Hepatocyte (in vitro differentiated cells): ENCODE measurements at regions not wholly inside any gene's neighbourhood (a gene's known extent, or its start where the extent isn't known, plus 50 kb on each side); places are given as distances from the start of the nearest gene placed in this dataset.
A peak's percentile ranks its signal among the peaks of the same experiment; 100 is the strongest.

Source experiments
- DNase-seq: peaks from one replicate; pipeline ENCODE4 v3.0.0-alpha.2; 2016; ENCODE audit warnings: low spot score
- H2AFZ ChIP-seq: fragments of 200-600 bp; sonication (generic); 2 replicates; pipeline ENCODE4 v1.6.0; 2016; ENCODE audit warnings: antibody characterized with exemption, mild to moderate bottlenecking
- H3K27ac ChIP-seq: fragments of 200-600 bp; sonication (generic); 2 replicates; pipeline ENCODE4 v1.5.1; 2016; ENCODE audit warnings: mild to moderate bottlenecking
- H3K27me3 ChIP-seq: fragments of 200-600 bp; sonication (generic); 2 replicates; pipeline ENCODE4 v1.6.1; 2016
- H3K36me3 ChIP-seq: fragments of 200-600 bp; sonication (generic); replicated peaks from 2 replicates; pipeline ENCODE4 v1.5.1; 2016; ENCODE audit warnings: low read depth; ENCODE audit not compliant: insufficient read depth
- H3K4me1 ChIP-seq: fragments of 200-600 bp; sonication (generic); 2 replicates; pipeline ENCODE4 v1.5.1; 2016; ENCODE audit warnings: mild to moderate bottlenecking, moderate library complexity; ENCODE audit not compliant: insufficient read depth
- H3K4me2 ChIP-seq: fragments of 200-600 bp; sonication (generic); 2 replicates; pipeline ENCODE4 v1.6.0; 2016
- H3K4me3 ChIP-seq: fragments of 200-600 bp; sonication (generic); 2 replicates; pipeline ENCODE4 v1.5.1; 2016; ENCODE audit warnings: mild to moderate bottlenecking
- H3K79me2 ChIP-seq: fragments of 200-600 bp; sonication (generic); 2 replicates; pipeline ENCODE4 v1.6.0; 2017; ENCODE audit warnings: mild to moderate bottlenecking
- H3K9me2 ChIP-seq: fragments of 200-600 bp; sonication (generic); replicated peaks from 2 replicates; pipeline ENCODE4 v1.6.0; 2017; ENCODE audit warnings: mild to moderate bottlenecking; ENCODE audit not compliant: insufficient read depth
- H3K9me3 ChIP-seq: fragments of 200-600 bp; sonication (generic); 2 replicates; pipeline ENCODE4 v1.5.1; 2016; ENCODE audit warnings: low read depth, mild to moderate bottlenecking
- H4K20me1 ChIP-seq: fragments of 200-600 bp; sonication (generic); 2 replicates; pipeline ENCODE4 v1.6.0; 2016; ENCODE audit warnings: mild to moderate bottlenecking; ENCODE audit not compliant: insufficient read depth, poor library complexity, severe bottlenecking
- CTCF ChIP-seq: fragments of 200-600 bp; sonication (generic); IDR thresholded peaks from 2 replicates; pipeline ENCODE4 v1.5.1; 2016; ENCODE audit warnings: antibody characterized with exemption, mild to moderate bottlenecking; ENCODE audit not compliant: poor library complexity
- EZH2 ChIP-seq: fragments of 200-600 bp; sonication (generic); IDR thresholded peaks from 2 replicates; pipeline ENCODE4 v1.6.1; 2016; ENCODE audit warnings: antibody characterized with exemption, mild to moderate bottlenecking, borderline replicate concordance
- EZH2phosphoT487 ChIP-seq: fragments of 200-600 bp; sonication (generic); IDR thresholded peaks from one replicate; pipeline ENCODE4 v1.6.1; 2018; ENCODE audit warnings: antibody characterized with exemption, mild to moderate bottlenecking, low read depth, moderate library complexity; ENCODE audit not compliant: unreplicated experiment, severe bottlenecking
- WGBS: methylation state at CpG from one replicate; pipeline ENCODE4 v1.1.6; 2016; ENCODE audit warnings: low lambda C conversion rate; ENCODE audit errors: missing lambda C conversion rate; 5-methylcytosine and 5-hydroxymethylcytosine counted together

- no peak for DNase-seq
- TF ChIP-seq CTCF (no peak), EZH2 (no peak), EZH2phosphoT487 (no peak)
- no peaks in the 10 kb centered on the region for H3K27me3 ChIP-seq
- no peaks in the 10 kb centered on the region for H4K20me1 ChIP-seq
- peak overlapping the region; percentile 54 for H2AFZ ChIP-seq
- H3K9me2 ChIP-seq, result no peaks in the 10 kb centered on the region
- no peak overlapping the region for H3K4me3 ChIP-seq
- H3K4me2 ChIP-seq, result peak overlapping the region; percentile 48
- H3K9me3 ChIP-seq, result no peaks in the 10 kb centered on the region
- WGBS, result 78% methylated on average over 5 of the region's 6 CpGs
- H3K79me2 ChIP-seq, result no peaks in the 10 kb centered on the region
- peak overlapping the region; percentile 88 for H3K27ac ChIP-seq
- peaks cover 33% of the 10 kb centered on the region for H3K4me1 ChIP-seq
- H3K36me3 ChIP-seq, result no peaks in the 10 kb centered on the region
Measured at GRCh38 chr2:16070648-16070971, 130.3 kb downstream of the MYCN start.

- TF ChIP-seq EZH2phosphoT487, result no peak
- TF ChIP-seq CTCF, result no peak
- no peak for TF ChIP-seq EZH2
Measured at GRCh38 chr2:16069933-16070647, 129.7 kb downstream of the MYCN start.

GRCh38 chr2:16069663-16069932, 129.2 kb downstream of the MYCN start:
- WGBS, result 62% methylated on average over 8 of the region's 8 CpGs
- no peaks in the 10 kb centered on the region for H3K79me2 ChIP-seq
- no peaks in the 10 kb centered on the region for H3K36me3 ChIP-seq
- no peaks in the 10 kb centered on the region for H3K9me2 ChIP-seq
- peaks cover 33% of the 10 kb centered on the region for H3K4me1 ChIP-seq
- no peaks in the 10 kb centered on the region for H3K27me3 ChIP-seq
- H2AFZ ChIP-seq, result peak overlapping the region; percentile 54
- peak; percentile 14 for DNase-seq
- H3K4me2 ChIP-seq, result peak overlapping the region; percentile 48
- no peaks in the 10 kb centered on the region for H4K20me1 ChIP-seq
- H3K4me3 ChIP-seq, result no peak overlapping the region
- TF ChIP-seq CTCF (no peak), EZH2phosphoT487 (no peak), EZH2 (no peak)
- H3K27ac ChIP-seq, result peak overlapping the region; percentile 88
- H3K9me3 ChIP-seq, result no peaks in the 10 kb centered on the region

More at GRCh38 chr2:16069933-16070647, 129.7 kb downstream of the MYCN start:
- peak; percentile 60 for DNase-seq
- Histone ChIP-seq H3K4me1 (peaks cover 33% of the 10 kb centered on the region), H3K36me3 (no peaks in the 10 kb centered on the region), H4K20me1 (no peaks in the 10 kb centered on the region), H3K27ac (peak overlapping the region; percentile 88), H2AFZ (peak overlapping the region; percentile 54), H3K9me2 (no peaks in the 10 kb centered on the region), H3K79me2 (no peaks in the 10 kb centered on the region), H3K27me3 (no peaks in the 10 kb centered on the region), H3K4me3 (no peak overlapping the region), H3K9me3 (no peaks in the 10 kb centered on the region), H3K4me2 (peak overlapping the region; percentile 48)
- 39% methylated on average over 19 of the region's 19 CpGs for WGBS

GRCh38 chr2:16068552-16068940, 128.2 kb downstream of the MYCN start:
- Histone ChIP-seq H3K79me2 (no peaks in the 10 kb centered on the region), H3K27me3 (no peaks in the 10 kb centered on the region), H3K9me2 (no peaks in the 10 kb centered on the region), H2AFZ (no peak overlapping the region), H3K4me1 (peaks cover 33% of the 10 kb centered on the region), H4K20me1 (no peaks in the 10 kb centered on the region), H3K27ac (peak overlapping the region; percentile 56), H3K4me2 (no peak overlapping the region), H3K36me3 (no peaks in the 10 kb centered on the region), H3K4me3 (no peak overlapping the region), H3K9me3 (no peaks in the 10 kb centered on the region)
- DNase-seq, result no peak
- TF ChIP-seq EZH2phosphoT487, result no peak
- TF ChIP-seq CTCF, result no peak
- TF ChIP-seq EZH2, result no peak
- WGBS, result 90% methylated on average over 3 of the region's 3 CpGs
